GM23248 (cell line): ENCODE measurements at regions not wholly inside any gene's neighbourhood (a gene's known extent, or its start where the extent isn't known, plus 50 kb on each side); places are given as distances from the start of the nearest gene placed in this dataset.

Experiments used
- DNase-seq: peaks from one replicate; pipeline ENCODE4 v3.0.0-alpha.2; 2015
- H2AFZ ChIP-seq: fragments of 200-600 bp; sonication (generic); 2 replicates; pipeline ENCODE4 v1.6.1; 2016; ENCODE audit warnings: antibody characterized with exemption
- H3F3A ChIP-seq: fragments of 200-600 bp; sonication (generic); 2 replicates; pipeline ENCODE4 v1.6.1; 2016; ENCODE audit warnings: mild to moderate bottlenecking, antibody characterized with exemption, mixed run types; ENCODE audit not compliant: insufficient read depth
- H3K27ac ChIP-seq: fragments of 200-600 bp; sonication (generic); 2 replicates; pipeline ENCODE4 v1.5.1; 2016; ENCODE audit warnings: mild to moderate bottlenecking
- H3K27me3 ChIP-seq: fragments of 200-600 bp; sonication (generic); replicated peaks from 2 replicates; pipeline ENCODE4 v1.6.1; 2016; ENCODE audit warnings: mild to moderate bottlenecking; ENCODE audit not compliant: insufficient read depth
- H3K36me3 ChIP-seq: fragments of 200-600 bp; sonication (generic); 2 replicates; pipeline ENCODE4 v1.6.1; 2016; ENCODE audit warnings: low read depth, mild to moderate bottlenecking
- H3K4me1 ChIP-seq: fragments of 200-600 bp; sonication (generic); 2 replicates; pipeline ENCODE4 v1.6.1; 2016; ENCODE audit warnings: mild to moderate bottlenecking; ENCODE audit not compliant: insufficient read depth
- H3K4me2 ChIP-seq: fragments of 200-600 bp; sonication (generic); one replicate; pipeline ENCODE4 v1.6.1; 2016; ENCODE audit warnings: mild to moderate bottlenecking; ENCODE audit not compliant: unreplicated experiment
- H3K4me3 ChIP-seq: fragments of 200-600 bp; sonication (generic); 2 replicates; pipeline ENCODE4 v1.5.1; 2016; ENCODE audit warnings: mild to moderate bottlenecking
- H3K79me2 ChIP-seq: fragments of 200-600 bp; sonication (generic); 2 replicates; pipeline ENCODE4 v1.6.1; 2016; ENCODE audit warnings: mild to moderate bottlenecking; ENCODE audit not compliant: insufficient read depth
- H3K9ac ChIP-seq: fragments of 200-600 bp; sonication (generic); 2 replicates; pipeline ENCODE4 v1.6.1; 2016; ENCODE audit warnings: mild to moderate bottlenecking
- H3K9me2 ChIP-seq: fragments of 200-600 bp; sonication (generic); 2 replicates; pipeline ENCODE4 v1.6.1; 2016; ENCODE audit warnings: mixed run types, mild to moderate bottlenecking, moderate library complexity; ENCODE audit not compliant: insufficient read depth
- H3K9me3 ChIP-seq: fragments of 200-600 bp; sonication (generic); one replicate; pipeline ENCODE4 v1.6.1; 2017; ENCODE audit warnings: low read depth
- H4K20me1 ChIP-seq: fragments of 200-600 bp; sonication (generic); 2 replicates; pipeline ENCODE4 v1.6.0; 2016; ENCODE audit not compliant: insufficient read depth
- EZH2 ChIP-seq: fragments of 200-600 bp; sonication (generic); IDR thresholded peaks from 2 replicates; pipeline ENCODE4 v1.6.1; 2018; ENCODE audit warnings: antibody characterized with exemption, mild to moderate bottlenecking; ENCODE audit not compliant: insufficient read depth, poor library complexity, severe bottlenecking
- EZH2phosphoT487 ChIP-seq: fragments of 200-600 bp; sonication (generic); IDR thresholded peaks from 2 replicates; pipeline ENCODE4 v1.6.1; 2018; ENCODE audit warnings: antibody characterized with exemption, moderate library complexity, mild to moderate bottlenecking, low read depth; ENCODE audit not compliant: insufficient read depth
- WGBS, 2 experiments: methylation state at CpG; one replicate each; pipeline ENCODE4 v1.1.6; 2015 to 2017; ENCODE audit warnings: low lambda C conversion rate in 2 of 2, low coverage in 1 of 2; ENCODE audit errors: missing lambda C conversion rate in 2 of 2; 5-methylcytosine and 5-hydroxymethylcytosine counted together
- in situ Hi-C: fragments of 300-500 bp; cut with MboI; formaldehyde crosslinking; loops from 2 replicates; pipeline ENCODE4 v1.15.0; 2020

- TF ChIP-seq EZH2 = no peak
- no peak for TF ChIP-seq EZH2phosphoT487
Measured at GRCh38 chr5:40321514-40321913, 358.2 kb upstream of the PTGER4 start.

DNA sequence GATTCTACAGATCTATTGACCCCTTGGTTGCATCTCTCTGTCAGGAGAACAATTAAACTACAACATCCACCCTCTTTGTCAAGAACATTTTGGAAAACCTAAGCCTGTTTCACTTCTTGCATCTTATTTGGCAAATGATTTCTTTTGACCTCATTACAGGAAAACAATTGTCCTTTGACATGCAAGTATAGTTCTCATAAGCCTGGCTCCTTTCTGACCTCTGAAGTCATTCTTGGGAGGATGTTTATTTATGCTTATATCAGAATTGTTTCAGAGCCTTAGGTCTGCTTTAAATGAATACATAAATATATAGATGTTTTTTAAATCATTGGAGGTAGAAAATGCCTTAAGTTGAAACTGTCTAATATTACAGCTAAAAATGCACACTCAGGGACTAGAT is 361.3 kb upstream of the PTGER4 start:
- Histone ChIP-seq H3K4me2 (no peak overlapping the region), H3K4me3 (no peak overlapping the region), H3K36me3 (no peaks in the 10 kb centered on the region), H3K27ac (no peak overlapping the region), H2AFZ (no peak overlapping the region), H3F3A (no peaks in the 10 kb centered on the region), H3K27me3 (no peaks in the 10 kb centered on the region), H3K9me2 (no peaks in the 10 kb centered on the region), H3K4me1 (no peaks in the 10 kb centered on the region), H3K9ac (no peak overlapping the region), H3K9me3 (no peaks in the 10 kb centered on the region), H3K79me2 (no peaks in the 10 kb centered on the region), H4K20me1 (no peaks in the 10 kb centered on the region)
- DNase-seq = no peak
- no peak for TF ChIP-seq EZH2phosphoT487
- TF ChIP-seq EZH2 = no peak
- in situ Hi-C loops = no loop called here

More at GRCh38 chr5:40321514-40321913, 358.2 kb upstream of the PTGER4 start:
- DNase-seq = no peak
- Histone ChIP-seq H3K79me2 (no peaks in the 10 kb centered on the region), H4K20me1 (no peaks in the 10 kb centered on the region), H3K27ac (no peak overlapping the region), H3K4me1 (no peaks in the 10 kb centered on the region), H3K27me3 (no peaks in the 10 kb centered on the region), H3K4me3 (no peak overlapping the region), H3K36me3 (no peaks in the 10 kb centered on the region), H3K9me3 (no peaks in the 10 kb centered on the region), H3K9me2 (no peaks in the 10 kb centered on the region), H3F3A (no peaks in the 10 kb centered on the region), H3K4me2 (no peak overlapping the region), H3K9ac (no peak overlapping the region), H2AFZ (no peak overlapping the region)
- in situ Hi-C loops = no loop called here

DNA sequence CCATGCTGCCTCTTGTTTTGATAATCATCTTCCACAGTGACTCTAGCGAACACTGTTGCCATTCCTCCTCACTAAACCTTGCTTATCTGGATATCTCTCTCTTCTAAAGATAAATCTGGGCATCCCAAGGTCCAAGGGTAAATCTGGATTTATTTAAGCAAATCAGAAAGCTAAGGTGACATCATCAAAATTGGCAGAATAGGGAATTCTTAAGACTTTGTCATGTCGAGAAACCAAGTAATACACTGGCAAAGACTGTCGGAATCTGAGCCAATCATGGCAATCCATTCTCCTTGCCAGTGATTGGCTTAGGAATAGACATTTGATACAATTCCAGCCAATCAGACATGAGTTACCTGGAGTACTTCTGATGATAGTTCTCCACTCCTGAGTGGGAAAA is 362.7 kb upstream of the PTGER4 start:
- in situ Hi-C loops = no loop called here
- Histone ChIP-seq H3K4me3 (no peak overlapping the region), H3K27ac (no peak overlapping the region), H3F3A (no peaks in the 10 kb centered on the region), H3K9ac (no peak overlapping the region), H3K79me2 (no peaks in the 10 kb centered on the region), H3K4me1 (no peaks in the 10 kb centered on the region), H2AFZ (no peak overlapping the region), H3K9me3 (no peaks in the 10 kb centered on the region), H3K36me3 (no peaks in the 10 kb centered on the region), H3K9me2 (no peaks in the 10 kb centered on the region), H4K20me1 (no peaks in the 10 kb centered on the region), H3K4me2 (no peak overlapping the region), H3K27me3 (no peaks in the 10 kb centered on the region)
- TF ChIP-seq EZH2 = no peak
- TF ChIP-seq EZH2phosphoT487 = no peak
- no peak for DNase-seq
- WGBS, 2 experiments = 27 to 33% methylated on average over 3 of the region's 3 CpGs

GRCh38 chr5:40315126-40315525 is 364.6 kb upstream of the PTGER4 start:
- in situ Hi-C loops = no loop called here
- H3K9me2 ChIP-seq = no peaks in the 10 kb centered on the region

GRCh38 chr5:40314275-40314674 is 365.4 kb upstream of the PTGER4 start:
- H3K4me2 ChIP-seq = no peak overlapping the region
- TF ChIP-seq EZH2phosphoT487 (no peak), EZH2 (no peak)
- no peaks in the 10 kb centered on the region for H3K9me3 ChIP-seq
- no peaks in the 10 kb centered on the region for H4K20me1 ChIP-seq
- H3K9me2 ChIP-seq = no peaks in the 10 kb centered on the region
- no peak overlapping the region for H3K9ac ChIP-seq
- no peak overlapping the region for H3K4me3 ChIP-seq
- no peaks in the 10 kb centered on the region for H3K79me2 ChIP-seq
- H2AFZ ChIP-seq = no peak overlapping the region
- H3K36me3 ChIP-seq = no peaks in the 10 kb centered on the region
- no peaks in the 10 kb centered on the region for H3K4me1 ChIP-seq
- no peak for DNase-seq
- 52 to 61% methylated on average over 2 of the region's 2 CpGs for WGBS, 2 experiments
- H3F3A ChIP-seq = no peaks in the 10 kb centered on the region
- 0 out of 2 replicates have a peak, but pooled peaks cover 4% of the 10 kb centered on the region for H3K27me3 ChIP-seq
- in situ Hi-C loops = no loop called here
- no peak overlapping the region for H3K27ac ChIP-seq

More at GRCh38 chr5:40315126-40315525, 364.6 kb upstream of the PTGER4 start:
- Histone ChIP-seq H3K9me3 (no peaks in the 10 kb centered on the region), H3K4me2 (no peak overlapping the region), H3K36me3 (no peaks in the 10 kb centered on the region), H3K79me2 (no peaks in the 10 kb centered on the region), H3K4me1 (no peaks in the 10 kb centered on the region), H3K9ac (no peak overlapping the region), H3K27ac (no peak overlapping the region), H3K4me3 (no peak overlapping the region), H4K20me1 (no peaks in the 10 kb centered on the region), H2AFZ (no peak overlapping the region), H3K27me3 (no peaks in the 10 kb centered on the region), H3F3A (no peaks in the 10 kb centered on the region)
- WGBS, 2 experiments = 15 to 18% methylated on average over 1 of the region's 1 CpG
- TF ChIP-seq EZH2 = no peak
- TF ChIP-seq EZH2phosphoT487 = no peak
- no peak for DNase-seq
